H9 (cell line): ENCODE measurements at regions not wholly inside any gene's neighbourhood (a gene's known extent, or its start where the extent isn't known, plus 50 kb on each side); places are given as distances from the start of the nearest gene placed in this dataset.

Source experiments
- DNase-seq: peaks from one replicate; pipeline ENCODE4 v3.0.0-alpha.2; 2017
- H2AFZ ChIP-seq: one replicate; pipeline ENCODE4 v1.6.1; 2013; ENCODE audit warnings: mild to moderate bottlenecking, low read length, control low read depth, moderate library complexity
- H2AK5ac ChIP-seq: 2 replicates; pipeline ENCODE4 v1.6.1; 2013; ENCODE audit warnings: low read length, control low read depth, mixed read lengths; ENCODE audit not compliant: insufficient read length
- H2BK120ac ChIP-seq: one replicate; pipeline ENCODE4 v1.6.1; 2013; ENCODE audit warnings: low read depth, mild to moderate bottlenecking, low read length, control low read depth, inconsistent platforms; ENCODE audit not compliant: poor library complexity, severe bottlenecking
- H2BK12ac ChIP-seq: 2 replicates; pipeline ENCODE4 v1.6.1; 2013; ENCODE audit warnings: low read length, control low read depth, mixed read lengths, low read depth; ENCODE audit not compliant: insufficient read length
- H2BK15ac ChIP-seq: 2 replicates; pipeline ENCODE4 v1.6.1; 2013; ENCODE audit warnings: low read depth, low read length, control low read depth
- H2BK20ac ChIP-seq: one replicate; pipeline ENCODE4 v1.6.1; 2013; ENCODE audit warnings: low read depth, mild to moderate bottlenecking, low read length, control low read depth, inconsistent platforms; ENCODE audit not compliant: poor library complexity, severe bottlenecking
- H2BK5ac ChIP-seq: 2 replicates; pipeline ENCODE4 v1.6.1; 2013; ENCODE audit warnings: low read length, control low read depth, mixed read lengths; ENCODE audit not compliant: insufficient read length
- H3K14ac ChIP-seq: 2 replicates; pipeline ENCODE4 v1.6.1; 2013; ENCODE audit warnings: low read length, control low read depth; ENCODE audit not compliant: insufficient read depth
- H3K18ac ChIP-seq: 2 replicates; pipeline ENCODE4 v1.6.1; 2013; ENCODE audit warnings: low read depth, mild to moderate bottlenecking, mixed read lengths, low read length, control low read depth; ENCODE audit not compliant: insufficient read length
- H3K23ac ChIP-seq: 2 replicates; pipeline ENCODE4 v1.6.1; 2013; ENCODE audit warnings: low read length, control low read depth, mixed read lengths, low read depth; ENCODE audit not compliant: insufficient read length
- H3K23me2 ChIP-seq: 2 replicates; pipeline ENCODE4 v1.6.1; 2013; ENCODE audit warnings: low read depth, mild to moderate bottlenecking, mixed read lengths, low read length, control low read depth; ENCODE audit not compliant: insufficient read length, poor library complexity, severe bottlenecking
- H3K27ac ChIP-seq: 2 replicates; pipeline ENCODE4 v1.5.1; 2013; ENCODE audit warnings: low read length, control low read depth, mixed read lengths, low read depth; ENCODE audit not compliant: insufficient read length
- H3K27me3 ChIP-seq: 2 replicates; pipeline ENCODE4 v1.6.1; 2013; ENCODE audit warnings: low read length, control low read depth, inconsistent platforms; ENCODE audit not compliant: insufficient read depth
- H3K4ac ChIP-seq: 2 replicates; pipeline ENCODE4 v1.6.1; 2013; ENCODE audit warnings: low read depth, mild to moderate bottlenecking, control low read depth, inconsistent platforms, low read length, moderate library complexity
- H3K4me1 ChIP-seq: 2 replicates; pipeline ENCODE4 v1.6.1; 2013; ENCODE audit warnings: low read length, control low read depth, inconsistent platforms; ENCODE audit not compliant: insufficient read depth
- H3K4me2 ChIP-seq: 2 replicates; pipeline ENCODE4 v1.6.1; 2013; ENCODE audit warnings: low read length, control low read depth, mixed read lengths; ENCODE audit not compliant: insufficient read length, insufficient read depth
- H3K56ac ChIP-seq: 2 replicates; pipeline ENCODE4 v1.6.1; 2013; ENCODE audit warnings: low read depth, mild to moderate bottlenecking, mixed read lengths, low read length, control low read depth; ENCODE audit not compliant: insufficient read length
- H3K79me1 ChIP-seq: 2 replicates; pipeline ENCODE4 v1.6.1; 2013; ENCODE audit warnings: low read depth, mild to moderate bottlenecking, moderate library complexity, low read length, control low read depth, inconsistent platforms; ENCODE audit not compliant: insufficient read depth, poor library complexity, severe bottlenecking
- H3K79me2 ChIP-seq: 2 replicates; pipeline ENCODE4 v1.6.1; 2013; ENCODE audit warnings: low read length, control low read depth, inconsistent platforms; ENCODE audit not compliant: insufficient read depth
- H3K9ac ChIP-seq: 2 replicates; pipeline ENCODE4 v1.6.1; 2013; ENCODE audit warnings: low read length, control low read depth, mixed read lengths; ENCODE audit not compliant: insufficient read length; ENCODE audit errors: extremely low read depth
- H3K9me3 ChIP-seq: one replicate; pipeline ENCODE4 v1.6.1; 2013; ENCODE audit warnings: low read depth, low read length, inconsistent platforms; ENCODE audit not compliant: control insufficient read depth
- H3T11ph ChIP-seq: one replicate; pipeline ENCODE4 v1.6.1; 2013; ENCODE audit warnings: mild to moderate bottlenecking, low read length, control low read depth, inconsistent platforms
- H4K20me1 ChIP-seq: one replicate; pipeline ENCODE4 v1.6.1; 2013; ENCODE audit not compliant: control insufficient read depth, insufficient read length, insufficient read depth
- H4K5ac ChIP-seq: 2 replicates; pipeline ENCODE4 v1.6.1; 2013; ENCODE audit warnings: low read depth, mild to moderate bottlenecking, mixed read lengths, low read length, control low read depth; ENCODE audit not compliant: insufficient read length
- H4K8ac ChIP-seq: replicated peaks from 2 replicates; pipeline ENCODE4 v1.6.1; 2013; ENCODE audit warnings: low read length, control low read depth, mixed read lengths, low read depth; ENCODE audit not compliant: insufficient read length
- H4K91ac ChIP-seq: 2 replicates; pipeline ENCODE4 v1.6.1; 2013; ENCODE audit warnings: low read depth, mild to moderate bottlenecking, moderate library complexity, mixed read lengths, low read length, control low read depth; ENCODE audit not compliant: insufficient read length
- H3K27ac Mint-ChIP-seq, 3 experiments: 2 replicates in 2 of 3; 3 replicates in 1 of 3; pipeline ENCODE4 v1.8.0; 2020 to 2021; ENCODE audit warnings: mixed read lengths in 3 of 3, mild to moderate bottlenecking in 1 of 3, moderate library complexity in 1 of 3
- H3K27me3 Mint-ChIP-seq: 2 replicates; pipeline ENCODE4 v1.8.0; 2021; ENCODE audit warnings: low read depth, mild to moderate bottlenecking, moderate library complexity, mixed read lengths
- H3K36me3 Mint-ChIP-seq, 3 experiments: 2 replicates in 2 of 3; 3 replicates in 1 of 3; pipeline ENCODE4 v1.8.0; 2020 to 2021; ENCODE audit warnings: low read depth in 3 of 3, mixed read lengths in 3 of 3; ENCODE audit not compliant: insufficient read depth in 1 of 3
- H3K4me1 Mint-ChIP-seq, 2 experiments: 2 replicates each; pipeline ENCODE4 v1.8.0; 2020; ENCODE audit warnings: mixed read lengths in 2 of 2
- H3K4me3 Mint-ChIP-seq, 2 experiments: 2 replicates in 1 of 2; 3 replicates in 1 of 2; pipeline ENCODE4 v1.8.0; 2020 to 2021; ENCODE audit warnings: mild to moderate bottlenecking in 2 of 2, mixed read lengths in 2 of 2, moderate library complexity in 1 of 2
- H3K9me3 Mint-ChIP-seq, 2 experiments: 2 replicates in 1 of 2; 3 replicates in 1 of 2; pipeline ENCODE4 v1.8.0; 2020; ENCODE audit warnings: mild to moderate bottlenecking in 2 of 2, mixed read lengths in 2 of 2, moderate library complexity in 1 of 2
- CTCF ChIP-seq: fragments of 200-600 bp; sonication (generic); conservative IDR thresholded peaks from 3 replicates; pipeline ENCODE4 v1.8.0; 2021; ENCODE audit warnings: antibody characterized with exemption, mild to moderate bottlenecking
- WGBS: extraction: QIAGEN DNeasy Blood & Tissue Kit; methylation state at CpG from one replicate; pipeline ENCODE4 v1.1.7; 2013; ENCODE audit warnings: missing lambda C conversion rate, low lambda C conversion rate, mixed read lengths; ENCODE audit not compliant: insufficient read length; ENCODE audit errors: extremely low coverage; 5-methylcytosine and 5-hydroxymethylcytosine counted together

- DNase-seq: no peak
- H4K8ac ChIP-seq: no peak overlapping the region
Observed at GRCh38 chr6:20313960-20314530, 87.6 kb upstream of the E2F3 start.

More at GRCh38 chr6:20313960-20314530, 87.6 kb upstream of the E2F3 start:
- Histone ChIP-seq H3K4me1 (no peaks in the 10 kb centered on the region), H2BK120ac (no peak overlapping the region), H3K23ac (no peak overlapping the region), H2AFZ (no peak overlapping the region), H3K4ac (no peak overlapping the region), H2BK12ac (no peak overlapping the region), H3K79me1 (no peaks in the 10 kb centered on the region), H3K27me3 (no peaks in the 10 kb centered on the region), H2BK5ac (no peak overlapping the region), H2BK20ac (no peak overlapping the region), H3K18ac (no peak overlapping the region), H2BK15ac (no peak overlapping the region), H4K5ac (no peak overlapping the region), H3K9me3 (no peaks in the 10 kb centered on the region), H3T11ph (no peak overlapping the region), H3K23me2 (no peaks in the 10 kb centered on the region), H3K4me2 (no peak overlapping the region), H3K56ac (no peak overlapping the region), H4K20me1 (no peaks in the 10 kb centered on the region), H3K79me2 (no peaks in the 10 kb centered on the region), H4K91ac (no peak overlapping the region), H3K14ac (no peak overlapping the region), H3K27ac (no peak overlapping the region), H3K9ac (no peak overlapping the region), H2AK5ac (no peak overlapping the region)
- Mint-ChIP-seq H3K4me3 (no peak overlapping the region), H3K9me3 (no peaks in the 10 kb centered on the region; a peak in 2 of 5 replicates), H3K36me3 (no peaks in the 10 kb centered on the region), H3K4me1 (peaks cover 6% of the 10 kb centered on the region in 2 experiments), H3K27me3 (no peaks in the 10 kb centered on the region; the same call in 1 of the 2 replicates), H3K27ac (no peak overlapping the region)
- TF ChIP-seq CTCF: no peak
- no CpG with 5 or more reads among the region's 7 CpGs for WGBS
